GM21526 (cell line): ENCODE measurements at regions not wholly inside any gene's neighbourhood (a gene's known extent, or its start where the extent isn't known, plus 50 kb on each side); places are given as distances from the start of the nearest gene placed in this dataset.

Source experiments
- ATAC-seq: cut with Tn5 transposase; IDR thresholded peaks from one replicate; pipeline ENCODE4 v1.9.1; 2021; ENCODE audit warnings: moderate library complexity; ENCODE audit not compliant: unreplicated experiment, low FRiP score

DNA sequence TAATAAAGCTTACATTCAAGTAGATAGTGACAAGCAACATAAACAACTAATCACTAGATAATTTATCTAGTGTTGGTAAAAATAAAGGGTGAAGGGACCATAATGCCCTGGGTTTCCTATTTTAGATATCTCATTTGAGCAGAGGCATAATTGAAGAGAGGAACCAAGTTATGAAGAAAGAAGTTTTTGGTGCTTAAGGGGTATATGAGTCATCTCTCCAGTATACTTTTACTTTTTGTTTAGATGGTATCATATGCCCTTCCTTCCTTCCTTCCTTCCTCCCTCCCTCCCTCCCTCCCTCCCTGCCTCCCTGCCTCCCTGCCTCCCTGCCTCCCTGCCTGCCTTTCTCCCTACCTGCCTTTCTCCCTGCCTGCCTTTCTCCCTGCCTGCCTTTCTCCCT is 1053.5 kb upstream of the CELF4 start:
- ATAC-seq, result no peak

DNA sequence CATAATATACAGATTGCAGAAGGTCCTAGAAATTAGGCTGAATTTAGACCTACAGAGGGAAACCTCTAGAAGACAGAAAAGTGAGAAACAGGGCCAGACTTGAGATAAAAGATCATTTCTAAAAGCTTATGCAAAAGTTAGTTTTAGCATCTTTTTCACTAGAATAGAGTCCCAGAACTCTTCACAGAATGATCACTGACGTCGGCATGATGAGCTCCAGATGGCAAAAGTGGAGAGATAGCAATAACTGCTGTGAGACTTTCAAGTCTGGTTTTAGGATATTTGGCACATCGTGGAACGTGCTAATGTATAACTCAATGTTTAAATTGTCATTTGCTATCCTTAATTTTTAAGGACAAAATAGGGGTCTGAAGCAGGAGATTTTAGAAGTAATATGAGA is 1050.7 kb upstream of the CELF4 start:
- no peak for ATAC-seq

DNA sequence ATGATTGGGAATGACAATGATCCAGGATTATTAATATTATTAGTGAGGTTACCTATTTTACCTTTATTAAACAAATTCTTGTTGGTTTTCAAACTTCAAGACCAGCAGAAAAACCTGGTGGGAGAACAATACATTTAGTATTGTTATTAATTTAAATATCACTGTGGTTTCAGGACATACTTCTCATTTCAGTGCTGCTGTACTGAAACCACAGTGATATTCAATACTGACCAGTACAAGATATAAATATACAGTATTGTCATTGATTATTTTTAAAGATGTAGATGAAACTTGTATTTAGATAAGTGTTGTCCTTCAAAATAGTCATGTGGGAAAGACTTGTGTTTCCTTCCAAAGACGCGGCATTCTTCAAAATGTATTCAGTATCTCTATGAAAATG is 1047.3 kb upstream of the CELF4 start:
- no peak for ATAC-seq

- peak; percentile 86 for ATAC-seq
These were observed 1045.7 kb upstream of the CELF4 start for GRCh38 chr18:38611036-38611964.

GRCh38 chr18:38606841-38607240 is 1041.2 kb upstream of the CELF4 start:
- peak; percentile 29 for ATAC-seq

GRCh38 chr18:38602341-38602740 is 1036.7 kb upstream of the CELF4 start:
- ATAC-seq, result no peak

DNA sequence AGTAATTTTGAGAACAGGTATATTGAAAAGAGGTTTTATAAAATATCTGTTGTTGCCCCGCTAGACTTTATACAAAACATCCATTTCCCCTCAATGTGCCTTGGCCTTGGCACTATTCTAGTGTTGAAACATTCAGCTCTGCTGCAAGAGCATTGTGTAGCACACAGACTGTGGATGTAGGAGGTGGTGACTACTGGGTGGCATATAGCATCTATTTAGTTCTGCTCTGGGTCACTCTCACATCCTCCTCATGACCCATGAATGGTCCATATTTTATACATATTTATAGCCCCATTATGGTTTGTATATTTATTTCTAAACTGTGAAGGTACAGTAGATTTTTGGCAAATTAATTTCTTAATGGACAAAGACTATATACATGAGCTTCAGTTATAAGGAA is 1022.0 kb upstream of the CELF4 start:
- ATAC-seq, result no peak

- ATAC-seq, result no peak
These were observed 1020.7 kb upstream of the CELF4 start for GRCh38 chr18:38586327-38586726.

- ATAC-seq, result no peak
These were observed 1014.2 kb upstream of the CELF4 start for GRCh38 chr18:38579764-38580163.

DNA sequence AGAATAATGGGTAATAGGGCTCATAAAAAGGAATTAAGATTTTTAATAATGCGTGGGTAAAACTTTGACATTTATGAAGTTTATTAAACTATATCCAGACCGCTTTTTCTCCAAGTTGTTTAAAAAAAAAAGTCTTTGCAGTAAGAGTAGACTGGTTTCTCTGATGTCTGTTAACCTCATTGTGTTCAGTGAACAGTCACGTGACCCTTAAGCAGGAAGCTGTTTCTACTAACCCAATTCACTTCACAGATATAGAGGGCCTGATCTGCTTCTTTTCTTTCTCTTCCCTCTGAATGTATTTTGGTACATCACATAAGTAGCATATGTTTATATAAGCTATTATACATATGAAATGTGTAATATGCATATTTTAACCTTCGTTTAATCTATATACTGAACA is 1011.3 kb upstream of the CELF4 start:
- ATAC-seq, result no peak

- ATAC-seq, result no peak
These were observed 1010.8 kb upstream of the CELF4 start for GRCh38 chr18:38576349-38576748.

DNA sequence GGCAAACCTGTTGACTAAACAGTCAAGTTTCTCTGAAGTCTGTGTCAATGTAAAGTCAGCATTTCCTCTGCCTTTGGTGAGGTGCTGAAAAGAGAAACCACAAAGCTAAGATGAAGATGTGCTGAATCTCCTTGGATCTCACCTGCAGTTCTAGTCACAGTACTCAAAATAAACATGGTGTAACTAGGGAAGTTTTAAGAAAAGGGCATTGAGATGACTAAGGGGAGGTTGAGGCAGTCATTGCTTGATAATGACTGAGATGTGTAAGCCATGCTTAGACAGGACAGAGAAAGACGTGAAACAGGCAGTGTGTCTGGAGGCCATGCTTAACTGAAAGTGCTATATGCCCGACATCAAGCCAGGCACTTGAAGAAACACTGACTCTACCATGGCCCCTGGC is 1010.0 kb upstream of the CELF4 start:
- ATAC-seq, result no peak

DNA sequence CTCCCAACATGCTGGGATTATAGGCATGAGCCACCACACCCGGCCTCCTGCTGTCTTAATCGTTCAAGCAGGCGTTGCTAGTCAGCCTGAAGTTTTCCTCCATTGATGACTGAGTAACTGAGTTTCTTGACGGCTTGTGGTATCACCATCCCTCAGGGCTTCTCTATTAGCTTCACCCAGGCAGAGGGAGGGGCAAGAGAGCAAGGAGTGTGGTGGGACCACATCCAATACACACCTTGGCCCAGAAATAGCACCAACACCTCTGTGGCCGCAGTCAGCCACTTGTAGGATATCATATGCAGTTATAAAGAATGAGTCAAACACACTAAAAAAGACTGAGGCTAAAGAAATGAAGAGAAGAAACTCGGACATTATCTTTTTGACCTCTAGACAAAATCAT is 1009.4 kb upstream of the CELF4 start:
- no peak for ATAC-seq

DNA sequence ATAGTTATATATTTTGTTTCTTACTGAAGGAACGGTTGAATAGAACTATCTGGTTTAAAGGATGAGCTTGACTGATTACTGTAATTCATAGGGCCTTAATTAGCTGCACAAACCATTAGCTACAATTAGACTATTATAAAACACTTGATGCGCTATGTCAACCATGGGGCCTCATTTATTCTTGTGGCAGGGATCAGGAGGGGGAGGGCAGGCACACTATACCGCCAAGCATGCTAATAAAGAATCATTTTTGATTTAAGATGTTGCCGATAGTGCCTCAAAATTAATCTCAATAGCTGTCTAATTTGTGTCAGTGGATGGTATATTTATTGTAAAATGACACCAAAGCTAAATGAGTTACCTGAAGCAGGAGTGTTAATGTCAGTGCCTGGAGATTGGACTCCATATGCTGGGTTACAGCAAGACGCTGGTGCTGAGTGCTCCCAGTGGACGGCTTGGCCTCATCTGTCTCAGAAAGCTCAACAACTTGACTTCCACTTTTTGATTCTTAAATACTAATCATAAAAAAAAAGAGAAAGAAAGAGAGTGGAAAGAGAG is 1007.0 kb upstream of the CELF4 start:
- no peak for ATAC-seq

GRCh38 chr18:38571651-38572050 is 1006.1 kb upstream of the CELF4 start:
- ATAC-seq, result no peak

GRCh38 chr18:38565513-38565912 is 999.9 kb upstream of the CELF4 start:
- ATAC-seq, result no peak

GRCh38 chr18:38563396-38563980 is 997.9 kb upstream of the CELF4 start:
- no peak for ATAC-seq

DNA sequence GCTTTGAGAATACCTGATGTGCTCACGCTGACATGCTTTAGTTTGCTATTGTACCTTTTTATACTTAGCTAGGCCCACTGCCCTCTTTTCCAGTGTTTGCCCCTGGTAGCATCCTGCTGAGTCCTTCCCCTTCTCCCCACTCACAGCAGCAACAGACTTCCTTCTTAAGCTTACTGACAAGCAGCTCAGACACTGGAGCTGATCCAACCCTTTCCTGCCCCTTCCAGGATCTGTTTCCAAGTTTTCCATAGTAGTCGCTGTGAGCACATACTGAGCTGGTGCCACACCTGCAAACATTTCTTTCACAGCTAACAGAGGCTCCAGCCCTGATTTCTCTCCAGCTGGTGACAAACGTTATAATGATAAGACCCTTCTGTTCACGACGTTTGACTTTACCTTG is 991.4 kb upstream of the CELF4 start:
- no peak for ATAC-seq

GRCh38 chr18:38552732-38553321 is 987.2 kb upstream of the CELF4 start:
- ATAC-seq, result no peak

DNA sequence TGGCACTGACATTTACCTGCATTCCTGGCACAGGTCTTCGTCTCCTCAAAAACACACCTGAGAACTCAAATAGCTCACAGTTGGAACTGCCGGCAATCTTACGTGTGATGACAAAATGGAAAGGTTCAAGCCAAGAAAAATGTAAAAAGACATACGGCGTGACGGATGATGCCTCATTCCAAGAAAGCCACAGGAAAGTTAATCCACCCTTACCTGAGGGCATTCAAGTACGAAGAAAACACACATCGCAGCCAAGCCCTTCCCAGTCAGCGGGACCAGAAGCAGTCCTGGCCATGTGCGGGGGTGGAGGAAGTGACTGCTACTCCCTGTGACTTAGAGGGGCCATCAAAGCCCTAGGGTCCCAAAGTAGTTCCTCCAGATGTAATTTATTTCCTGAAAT is 986.3 kb upstream of the CELF4 start:
- ATAC-seq, result no peak

DNA sequence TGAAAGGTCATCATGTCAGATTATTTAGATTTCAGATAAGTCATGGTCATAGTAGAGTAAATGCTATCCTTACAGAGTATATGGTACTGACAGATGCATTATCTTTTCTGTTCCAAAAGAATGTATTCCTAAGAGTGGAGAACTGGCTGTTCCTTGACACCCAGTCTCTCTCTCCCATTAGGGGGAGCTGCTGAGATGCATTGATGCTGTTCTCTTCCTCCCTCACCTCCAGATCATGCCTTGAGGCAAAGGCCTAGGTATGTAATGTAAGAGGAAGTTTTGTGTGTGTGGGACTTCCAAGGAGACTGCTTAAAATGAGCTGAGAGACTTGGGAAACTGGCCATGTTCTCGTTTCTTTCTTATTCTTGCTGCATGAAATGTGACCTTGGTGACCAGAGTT is 979.5 kb upstream of the CELF4 start:
- ATAC-seq, result no peak
